Panc1 (cell line): ENCODE measurements at regions not wholly inside any gene's neighbourhood (a gene's known extent, or its start where the extent isn't known, plus 50 kb on each side); places are given as distances from the start of the nearest gene placed in this dataset.

Experiments
- ATAC-seq: fragments of 200-7000 bp; cut with Tn5 transposase; 2 replicates; pipeline ENCODE4 v1.9.1; 2020; ENCODE audit warnings: mild to moderate bottlenecking, moderate library complexity
- BruUV-seq: library from RNA; stranded (reverse); fragments of 400-500 nt; replicated peaks from 2 replicates; lab custom pipeline; 2021; lab: Mats Ljungman, UMichigan
- CTCF ChIA-PET: fragments of 300-600 bp; sonication (Branson Sonifier 250); formaldehyde crosslinking; loops from one replicate; lab custom pipeline; 2022; ENCODE audit warnings: antibody characterized with exemption; lab: Charles Lee
- POLR2A ChIA-PET: fragments of 300-600 bp; sonication (Branson Sonifier 250); formaldehyde crosslinking; loops from one replicate; lab custom pipeline; 2022; ENCODE audit warnings: antibody characterized with exemption; lab: Charles Lee
- DNase-seq: peaks from one replicate; pipeline ENCODE4 v3.0.0-alpha.2; 2010; ENCODE audit warnings: low read depth, low spot score
- H3K27ac ChIP-seq: 2 replicates; pipeline ENCODE4 v1.5.1; 2011; ENCODE audit warnings: mild to moderate bottlenecking, low read length, inconsistent platforms
- H3K27me3 ChIP-seq: fragments of 200-500 bp; sonication (Bioruptor generic); 2 replicates; pipeline ENCODE4 v1.6.0; 2014; ENCODE audit warnings: low read length, inconsistent platforms; ENCODE audit not compliant: control insufficient read depth, insufficient read depth
- H3K36me3 ChIP-seq: fragments of 200-500 bp; sonication (Bioruptor generic); 2 replicates; pipeline ENCODE4 v1.5.1; 2014; ENCODE audit warnings: inconsistent platforms, mild to moderate bottlenecking, low read length, moderate library complexity; ENCODE audit not compliant: control insufficient read depth, insufficient read depth
- H3K4me1 ChIP-seq: 2 replicates; pipeline ENCODE4 v1.5.1; 2011; ENCODE audit warnings: inconsistent platforms, mild to moderate bottlenecking, low read length, moderate library complexity; ENCODE audit not compliant: control insufficient read depth, insufficient read depth
- H3K4me3 ChIP-seq, 2 experiments: 2 replicates each; pipeline ENCODE4 v1.5.1; 2011 to 2012; ENCODE audit warnings: low read depth in 2 of 2, low read length in 2 of 2, mild to moderate bottlenecking in 2 of 2, inconsistent platforms in 1 of 2, moderate library complexity in 1 of 2
- H3K9me3 ChIP-seq: fragments of 200-500 bp; sonication (Bioruptor generic); 2 replicates; pipeline ENCODE4 v1.5.1; 2014; ENCODE audit warnings: low read depth, mild to moderate bottlenecking, inconsistent platforms, low read length, moderate library complexity; ENCODE audit not compliant: control insufficient read depth, insufficient read depth
- CTCF ChIP-seq: fragments of 450-650 bp; IDR thresholded peaks from 2 replicates; pipeline ENCODE4 v1.5.1; 2017; ENCODE audit warnings: mild to moderate bottlenecking
- POLR2AphosphoS5 ChIP-seq: IDR thresholded peaks from 2 replicates; pipeline ENCODE4 v1.6.1; 2012; ENCODE audit warnings: mild to moderate bottlenecking, low read depth, low read length, moderate library complexity
- SIN3A ChIP-seq: IDR thresholded peaks from 2 replicates; pipeline ENCODE4 v1.6.1; 2012; ENCODE audit warnings: low read depth, mild to moderate bottlenecking, low read length, moderate library complexity, borderline replicate concordance; ENCODE audit not compliant: insufficient read depth
- TCF7L2 ChIP-seq: IDR thresholded peaks from 2 replicates; pipeline ENCODE4 v1.6.1; 2011; ENCODE audit warnings: mild to moderate bottlenecking, low read depth, low read length, inconsistent platforms
- in situ Hi-C: cut with HindIII; loops from 2 replicates; pipeline ENCODE4 v1.10.0; 2016; ENCODE audit warnings: low sequenced_read_pairs, low pct_unique_long_range_greater_than_20kb
- intact Hi-C: fragments of 100-400 bp; cut with micrococcal nuclease; formaldehyde crosslinking; loops from one replicate; pipeline ENCODE4 v1.10.0; 2022; ENCODE audit not compliant: unreplicated experiment
- TF ChIP-seq, protein P1 (sequence below), 2 experiments: IDR thresholded peaks; 2 replicates each; pipeline ENCODE4 v1.6.1; 2011 to 2012; ENCODE audit warnings: low read depth in 2 of 2, control low read depth in 1 of 2, low read length in 1 of 2, mild to moderate bottlenecking in 1 of 2, moderate library complexity in 1 of 2; ENCODE audit not compliant: insufficient read depth in 1 of 2

DNA sequence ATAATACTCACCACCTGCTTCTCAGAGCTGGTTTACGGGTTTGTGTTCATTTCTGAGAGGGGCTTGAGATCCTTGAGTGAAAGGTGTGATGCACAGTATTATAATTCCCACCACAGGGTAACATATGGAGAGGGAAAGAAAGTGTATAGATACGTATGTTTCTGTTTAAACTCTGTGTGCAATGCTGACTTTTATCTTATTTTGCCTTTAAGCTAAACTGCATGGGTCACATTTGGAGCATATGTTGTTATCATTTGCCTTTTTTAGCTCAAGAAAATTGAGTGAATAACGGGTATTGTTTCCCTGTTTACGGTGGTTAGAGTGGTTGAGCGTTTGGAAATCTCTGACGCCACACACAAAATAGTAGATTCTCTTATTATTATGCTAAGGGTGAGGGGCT lies 191.1 kb upstream of the NFIA start:
- no peak overlapping the region for H3K4me3 ChIP-seq
- H3K9me3 ChIP-seq, result no peaks in the 10 kb centered on the region
- no peak for TF ChIP-seq CTCF
- no peak for TF ChIP-seq SIN3A
- TF ChIP-seq, protein P1, sequence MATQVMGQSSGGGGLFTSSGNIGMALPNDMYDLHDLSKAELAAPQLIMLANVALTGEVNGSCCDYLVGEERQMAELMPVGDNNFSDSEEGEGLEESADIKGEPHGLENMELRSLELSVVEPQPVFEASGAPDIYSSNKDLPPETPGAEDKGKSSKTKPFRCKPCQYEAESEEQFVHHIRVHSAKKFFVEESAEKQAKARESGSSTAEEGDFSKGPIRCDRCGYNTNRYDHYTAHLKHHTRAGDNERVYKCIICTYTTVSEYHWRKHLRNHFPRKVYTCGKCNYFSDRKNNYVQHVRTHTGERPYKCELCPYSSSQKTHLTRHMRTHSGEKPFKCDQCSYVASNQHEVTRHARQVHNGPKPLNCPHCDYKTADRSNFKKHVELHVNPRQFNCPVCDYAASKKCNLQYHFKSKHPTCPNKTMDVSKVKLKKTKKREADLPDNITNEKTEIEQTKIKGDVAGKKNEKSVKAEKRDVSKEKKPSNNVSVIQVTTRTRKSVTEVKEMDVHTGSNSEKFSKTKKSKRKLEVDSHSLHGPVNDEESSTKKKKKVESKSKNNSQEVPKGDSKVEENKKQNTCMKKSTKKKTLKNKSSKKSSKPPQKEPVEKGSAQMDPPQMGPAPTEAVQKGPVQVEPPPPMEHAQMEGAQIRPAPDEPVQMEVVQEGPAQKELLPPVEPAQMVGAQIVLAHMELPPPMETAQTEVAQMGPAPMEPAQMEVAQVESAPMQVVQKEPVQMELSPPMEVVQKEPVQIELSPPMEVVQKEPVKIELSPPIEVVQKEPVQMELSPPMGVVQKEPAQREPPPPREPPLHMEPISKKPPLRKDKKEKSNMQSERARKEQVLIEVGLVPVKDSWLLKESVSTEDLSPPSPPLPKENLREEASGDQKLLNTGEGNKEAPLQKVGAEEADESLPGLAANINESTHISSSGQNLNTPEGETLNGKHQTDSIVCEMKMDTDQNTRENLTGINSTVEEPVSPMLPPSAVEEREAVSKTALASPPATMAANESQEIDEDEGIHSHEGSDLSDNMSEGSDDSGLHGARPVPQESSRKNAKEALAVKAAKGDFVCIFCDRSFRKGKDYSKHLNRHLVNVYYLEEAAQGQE (IDR thresholded peaks at IDR 0.05; ENCODE audit: insufficient read depth in 1 of 2, low read depth in 2 of 2, low read length in 1 of 2), result no peak
- no peak for TF ChIP-seq TCF7L2
- no peak for TF ChIP-seq POLR2AphosphoS5
- ChIA-PET CTCF (no interaction called here), POLR2A (no interaction called here)
- ATAC-seq (no peak), DNase-seq (no peak)
- in situ Hi-C loops, result no loop called here
- BruUV-seq, result no TSS peak
- H3K27me3 ChIP-seq, result peaks cover 14% of the 10 kb centered on the region
- intact Hi-C loops, result no loop called here
- H3K27ac ChIP-seq, result no peak overlapping the region
- no peaks in the 10 kb centered on the region for H3K36me3 ChIP-seq
- H3K4me1 ChIP-seq, result no peaks in the 10 kb centered on the region

GRCh38 chr1:60890664-60891063 lies 191.7 kb upstream of the NFIA start:
- Histone ChIP-seq H3K9me3 (no peaks in the 10 kb centered on the region), H3K4me1 (no peaks in the 10 kb centered on the region), H3K4me3 (no peak overlapping the region), H3K27me3 (peaks cover 17% of the 10 kb centered on the region), H3K36me3 (no peaks in the 10 kb centered on the region), H3K27ac (no peak overlapping the region)
- intact Hi-C loops, result no loop called here
- DNase-seq, result no peak
- in situ Hi-C loops, result no loop called here
- ChIA-PET POLR2A (interaction anchor here (0.7 kb wide), 1 partner anchor 56 kb away, joined by 3 read pairs; no protein-coding TSS in a partner anchor), CTCF (interaction anchor here (0.6 kb wide), 1 partner anchor 42 kb away, joined by 3 read pairs; no protein-coding TSS in a partner anchor)
- BruUV-seq, result no TSS peak
- ATAC-seq, result no peak
- TF ChIP-seq, protein P1 (IDR thresholded peaks at IDR 0.05; ENCODE audit: insufficient read depth in 1 of 2, low read depth in 2 of 2, low read length in 1 of 2), result no peak
- TF ChIP-seq TCF7L2 (no peak), CTCF (no peak)
